GM18951 (cell line): ENCODE measurements at regions not wholly inside any gene's neighbourhood (a gene's known extent, or its start where the extent isn't known, plus 50 kb on each side); places are given as distances from the start of the nearest gene placed in this dataset.
"Not testable (repeated sequence)": the region's sequence is repeated elsewhere in the genome, so short reads cannot be mapped to it uniquely, and the experiment has no call there.

Source experiments
- POLR2A ChIP-seq: IDR thresholded peaks from 4 replicates; pipeline ENCODE4 v1.6.1; 2011; ENCODE audit warnings: mild to moderate bottlenecking; ENCODE audit not compliant: insufficient read length, insufficient read depth; ENCODE audit errors: extremely low read depth
- in situ Hi-C: fragments of 300-500 bp; cut with MboI; formaldehyde crosslinking; loops from one replicate; pipeline ENCODE4 v1.12.0; 2022; ENCODE audit warnings: low sequenced_read_pairs, mixed read lengths, inconsistent platforms; ENCODE audit not compliant: unreplicated experiment

DNA sequence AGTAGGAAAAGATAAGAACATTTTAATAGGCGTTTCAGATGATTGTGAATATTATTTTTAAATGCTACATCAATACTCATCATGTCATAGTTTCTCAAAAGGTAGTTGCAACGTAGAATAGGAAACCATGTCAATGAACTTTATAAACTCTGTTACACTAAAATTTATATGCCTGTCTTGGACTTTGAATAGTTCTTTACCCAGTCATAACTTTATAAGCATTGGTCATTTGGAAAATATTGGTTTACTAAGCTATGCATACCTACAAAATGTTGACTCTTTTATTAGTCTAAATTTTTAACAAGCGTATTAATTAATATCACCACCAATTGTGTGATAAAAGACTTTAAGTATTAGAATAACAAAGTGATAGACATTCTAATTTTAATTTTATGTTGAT lies 293.5 kb downstream of the CGGBP1 start:
- in situ Hi-C loops, result no loop called here
- no peak for TF ChIP-seq POLR2A

DNA sequence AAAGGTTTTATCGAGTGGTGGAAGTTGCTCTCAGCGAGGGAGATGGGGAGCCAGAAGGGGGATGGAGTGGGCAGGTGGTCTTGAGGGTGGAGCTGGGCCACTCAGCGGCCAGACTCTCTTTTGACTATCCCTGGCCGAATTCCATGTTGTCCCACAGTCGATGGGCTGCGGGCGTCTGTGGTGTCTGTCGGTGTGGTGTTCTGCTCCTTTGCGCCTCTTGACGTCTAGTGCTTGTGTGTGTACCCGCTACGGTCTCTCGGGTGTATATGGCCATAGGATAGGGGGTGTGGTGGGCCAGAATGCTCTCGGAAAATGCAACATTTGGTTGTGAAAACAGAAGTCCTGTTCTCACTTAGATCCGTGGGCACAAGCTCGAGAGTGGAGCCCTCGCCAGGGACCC lies 297.0 kb downstream of the CGGBP1 start:
- no peak for TF ChIP-seq POLR2A
- in situ Hi-C loops, result no loop called here

DNA sequence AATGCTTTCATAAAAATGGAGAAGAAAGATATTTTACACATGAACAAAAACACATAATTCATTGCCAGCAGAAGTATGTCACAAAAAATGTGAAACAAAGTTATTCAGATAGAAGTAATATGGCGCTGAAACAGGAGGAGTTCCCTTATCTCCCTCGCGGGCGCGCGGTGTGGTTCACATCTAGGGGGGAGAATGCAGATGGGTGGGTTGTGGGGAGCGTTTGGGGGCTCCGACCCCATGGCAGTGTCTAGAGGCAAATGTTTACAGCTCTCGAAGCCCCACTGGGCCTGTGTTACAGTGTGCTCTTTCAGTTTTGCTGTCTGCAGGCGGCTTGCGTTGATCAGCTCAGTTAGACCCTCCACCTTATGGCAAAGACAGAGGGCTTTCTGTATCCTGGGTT lies 297.5 kb downstream of the CGGBP1 start:
- no peak for TF ChIP-seq POLR2A
- in situ Hi-C loops, result no loop called here

DNA sequence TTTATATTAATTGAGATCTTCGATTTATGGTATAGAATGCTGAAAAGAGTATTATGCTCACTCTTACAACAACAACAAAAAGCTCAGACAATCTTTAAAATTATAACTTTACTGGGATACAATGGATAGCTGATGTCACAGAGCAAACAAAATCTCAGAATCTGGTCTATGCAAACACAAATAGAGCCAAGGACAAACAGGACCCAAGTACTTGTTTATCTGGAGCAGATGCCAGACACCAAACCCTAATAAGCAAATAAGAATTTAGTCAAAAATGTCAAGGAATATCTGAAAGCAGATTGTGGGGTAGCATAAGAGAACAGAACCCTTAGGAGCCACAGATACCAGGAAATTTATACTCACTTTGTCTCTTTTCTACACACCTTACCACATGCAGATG lies 302.2 kb downstream of the CGGBP1 start:
- TF ChIP-seq POLR2A, result no peak
- in situ Hi-C loops, result no loop called here

DNA sequence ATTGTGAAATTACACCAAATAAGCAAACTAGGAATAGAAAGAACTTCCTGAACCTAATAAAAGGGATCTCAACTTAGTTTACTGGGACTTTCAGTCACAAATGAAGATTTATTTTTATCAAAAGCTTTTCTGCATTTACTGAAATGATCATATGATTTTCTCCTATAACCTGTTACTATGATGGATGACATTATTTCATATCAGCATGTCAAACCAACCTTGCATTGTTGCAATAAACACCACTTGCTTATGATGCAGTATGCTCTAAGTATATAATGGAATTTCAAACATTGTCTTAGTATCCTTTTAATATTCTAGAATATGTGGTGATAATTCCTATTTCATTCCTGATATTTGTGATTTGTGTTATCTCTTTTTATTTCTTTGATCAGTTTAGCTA lies 303.0 kb downstream of the CGGBP1 start:
- no peak for TF ChIP-seq POLR2A
- in situ Hi-C loops, result no loop called here

DNA sequence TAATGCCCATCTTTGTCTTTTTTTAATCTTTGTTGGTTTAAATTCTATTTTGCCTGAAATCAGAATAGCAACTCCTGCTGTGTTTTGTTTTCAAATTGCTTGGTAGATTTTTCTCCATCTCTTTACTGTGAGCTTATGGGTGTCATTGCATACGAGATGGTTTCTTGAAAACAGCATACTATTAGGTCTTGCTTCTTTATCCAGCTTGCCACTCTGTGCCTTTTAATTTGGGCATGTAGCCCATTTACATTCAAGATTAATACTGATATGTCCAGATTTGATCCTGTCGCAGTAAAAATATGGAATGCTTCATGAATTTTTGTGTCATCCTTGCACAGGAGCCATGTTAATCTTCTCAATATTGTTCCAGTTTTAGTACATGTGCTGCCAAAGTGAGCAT lies 316.6 kb downstream of the CGGBP1 start:
- in situ Hi-C loops, result no loop called here
- TF ChIP-seq POLR2A, result no peak

DNA sequence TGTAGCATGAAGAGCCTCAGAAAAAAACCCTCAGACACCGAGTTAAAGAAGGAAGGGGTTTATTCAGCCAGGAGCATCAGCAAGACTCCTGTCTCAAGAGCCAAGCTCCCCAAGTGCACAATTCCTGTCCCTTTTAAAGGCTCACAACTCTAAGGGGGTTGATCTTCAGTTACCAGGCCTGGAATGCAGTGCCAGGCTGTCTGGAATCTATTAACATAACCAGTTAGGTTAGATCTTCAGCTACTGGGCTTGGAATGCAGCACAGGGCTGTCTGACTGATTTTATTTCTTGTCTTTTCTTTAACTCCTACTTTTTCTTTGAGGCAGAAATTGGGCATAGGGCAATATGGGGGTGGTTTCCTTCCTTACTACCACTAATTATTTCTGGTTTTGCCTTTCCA lies 317.9 kb downstream of the CGGBP1 start:
- in situ Hi-C loops, result not testable (repeated sequence)

DNA sequence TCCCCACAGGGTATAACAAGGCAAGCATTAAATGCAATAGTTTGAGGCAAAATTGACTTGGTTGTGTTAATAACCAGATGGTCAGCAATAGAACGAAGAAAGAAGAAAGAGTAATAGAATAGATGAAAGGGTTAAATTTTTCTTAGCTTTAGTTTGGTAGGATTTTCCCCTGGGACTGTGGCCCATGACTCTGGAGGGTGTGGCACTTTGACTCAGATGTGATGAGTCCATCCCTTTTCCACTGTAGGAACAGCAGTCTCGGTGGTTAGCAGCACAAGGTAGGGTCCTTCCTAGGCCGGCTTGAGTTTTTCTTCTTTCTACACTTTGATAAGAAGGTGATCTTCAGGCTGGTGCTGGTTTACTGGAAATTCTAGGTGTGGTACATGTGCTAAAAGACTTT lies 321.0 kb downstream of the CGGBP1 start:
- in situ Hi-C loops, result not testable (repeated sequence)

DNA sequence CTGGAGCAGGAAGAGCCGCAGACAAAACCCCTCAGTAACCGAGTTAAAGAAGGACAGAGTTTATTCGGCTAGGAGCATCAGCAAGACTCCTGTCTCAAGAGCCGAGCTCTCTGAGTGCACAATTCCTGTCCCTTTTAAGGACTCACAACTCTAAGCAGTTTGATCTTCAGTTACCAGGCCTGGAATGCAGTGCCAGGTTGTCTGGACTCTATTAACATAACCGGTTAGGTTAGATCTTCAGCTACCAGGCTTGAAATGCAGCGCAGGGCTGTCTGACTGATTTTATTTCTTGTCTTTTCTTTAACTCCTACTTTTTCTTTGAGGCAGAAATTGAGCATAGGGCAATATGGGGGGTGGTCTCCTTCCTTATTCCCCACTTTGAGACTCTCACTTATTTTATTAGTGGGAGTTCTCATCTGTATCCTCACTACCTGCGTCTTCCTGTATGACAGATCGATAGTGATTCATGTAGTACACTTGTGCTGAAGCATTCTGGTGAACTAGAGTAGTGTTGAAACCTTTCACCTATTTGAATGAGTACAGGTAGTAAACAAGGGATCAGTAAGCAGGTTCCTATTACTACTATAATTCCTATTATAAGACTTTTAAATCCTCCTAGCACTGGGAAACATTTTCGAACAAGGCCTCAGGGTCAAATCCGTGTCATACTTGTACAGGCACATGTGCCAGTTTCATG lies 325.0 kb downstream of the CGGBP1 start:
- in situ Hi-C loops, result no loop called here
- no peak for TF ChIP-seq POLR2A

DNA sequence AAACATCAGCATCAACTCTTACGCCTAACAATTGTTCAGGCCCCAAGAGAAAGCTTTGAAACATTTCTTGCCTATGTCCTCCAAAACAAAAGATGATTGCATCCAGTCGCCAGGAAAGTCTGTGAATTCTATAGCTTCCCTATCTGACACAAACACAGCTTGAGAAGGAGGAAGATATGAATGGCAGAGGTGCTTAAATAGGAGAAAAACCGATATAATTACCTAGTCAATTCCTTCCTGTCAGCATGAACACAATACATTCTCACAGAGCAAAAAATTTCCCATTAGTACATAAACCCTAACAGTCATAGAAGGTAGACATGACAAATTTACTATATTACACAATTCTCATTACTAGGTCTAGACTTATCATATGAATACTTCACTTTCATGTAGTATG lies 326.5 kb downstream of the CGGBP1 start:
- TF ChIP-seq POLR2A, result no peak
- in situ Hi-C loops, result no loop called here

DNA sequence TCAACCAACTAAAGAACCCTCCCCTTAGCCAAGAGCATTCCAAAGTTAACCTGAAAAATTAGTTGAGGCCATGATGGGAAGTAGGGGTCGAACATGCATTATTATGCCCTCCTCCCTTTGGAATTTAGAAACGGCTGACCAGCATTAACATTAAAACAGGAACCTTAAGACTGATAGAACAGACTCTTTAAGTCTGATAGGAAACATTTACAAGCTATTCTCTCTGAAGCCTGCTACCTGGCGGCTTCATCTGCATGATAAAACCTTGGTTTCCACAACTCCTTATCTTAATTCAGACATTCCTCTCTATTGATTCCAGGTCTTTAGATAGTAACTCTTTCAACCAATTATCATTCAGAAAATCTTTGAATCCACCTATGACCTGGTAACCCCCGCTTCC lies 331.0 kb downstream of the CGGBP1 start:
- TF ChIP-seq POLR2A, result no peak
- in situ Hi-C loops, result no loop called here

DNA sequence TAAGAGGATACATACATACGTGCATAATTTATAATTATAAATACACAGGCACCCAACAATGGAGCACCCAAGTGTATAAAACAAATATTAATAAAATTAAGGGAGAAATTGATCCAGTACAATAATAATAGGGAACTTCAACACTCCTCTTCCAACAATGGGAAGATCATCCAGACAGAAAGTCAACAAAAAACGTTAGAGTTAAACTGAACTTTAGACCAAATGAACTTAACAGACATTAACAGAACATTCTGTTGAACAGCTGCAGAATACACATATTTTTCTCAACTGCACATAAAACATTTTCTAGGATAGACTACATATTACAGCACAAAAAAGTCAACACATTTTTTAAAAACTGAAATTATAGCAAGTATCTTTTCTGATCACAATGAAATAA lies 339.7 kb downstream of the CGGBP1 start:
- TF ChIP-seq POLR2A, result no peak
- in situ Hi-C loops, result no loop called here

DNA sequence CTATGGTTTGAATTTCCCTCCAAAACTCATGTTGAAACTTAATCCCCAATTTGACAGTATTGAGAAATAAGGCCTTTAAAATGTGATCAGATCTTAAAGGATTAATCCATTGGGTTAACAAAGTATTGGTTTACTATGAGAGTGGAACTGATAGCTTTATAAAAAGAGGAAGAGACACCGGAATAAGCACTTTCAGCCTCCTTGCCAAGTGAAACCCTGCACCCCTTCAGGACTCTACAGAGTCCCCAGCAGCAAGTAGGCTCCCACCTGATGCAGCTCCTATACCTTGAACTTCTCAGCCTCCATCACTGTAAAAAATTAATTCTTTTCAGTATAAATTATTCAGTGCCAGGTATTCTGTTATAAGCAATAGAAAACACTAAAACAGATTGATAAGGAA lies 348.3 kb downstream of the CGGBP1 start:
- in situ Hi-C loops, result no loop called here
- TF ChIP-seq POLR2A, result no peak

DNA sequence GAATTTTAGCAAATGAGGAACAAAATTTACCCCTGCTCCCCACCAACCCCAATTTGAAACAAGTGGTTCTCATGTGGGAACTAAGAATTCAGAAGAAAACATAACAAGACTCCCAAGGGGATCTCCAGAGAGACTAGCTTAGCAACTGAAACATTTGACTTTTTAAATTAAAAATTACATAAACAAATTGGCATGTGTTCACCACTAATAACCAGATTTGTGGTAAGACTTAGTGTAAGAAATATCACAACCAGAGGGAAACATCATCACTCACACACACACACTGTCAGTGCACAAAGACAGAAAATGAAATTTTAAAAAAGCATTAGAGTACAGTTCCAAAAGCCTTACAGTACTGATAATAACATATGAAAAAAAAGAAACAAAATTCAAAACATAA lies 348.8 kb downstream of the CGGBP1 start:
- in situ Hi-C loops, result no loop called here
- TF ChIP-seq POLR2A, result no peak

DNA sequence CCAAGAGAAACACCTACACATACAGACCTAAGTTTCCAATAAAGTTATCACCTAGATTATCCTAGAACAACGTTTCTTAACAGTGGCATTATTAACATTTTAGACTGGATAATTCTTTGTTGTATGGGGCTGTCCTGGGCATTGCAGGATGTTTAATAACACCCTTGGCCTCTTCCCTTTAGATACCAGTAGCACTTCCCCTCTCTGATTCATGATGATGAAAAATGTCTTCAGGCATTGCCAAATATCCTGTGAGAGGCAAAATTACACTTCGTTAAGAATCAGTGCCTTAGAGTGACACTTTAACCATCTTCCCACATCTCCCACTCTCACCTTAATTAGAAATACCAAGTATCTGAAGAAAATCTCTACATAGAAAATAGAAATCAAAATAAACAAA lies 352.6 kb downstream of the CGGBP1 start:
- TF ChIP-seq POLR2A, result no peak
- in situ Hi-C loops, result no loop called here

DNA sequence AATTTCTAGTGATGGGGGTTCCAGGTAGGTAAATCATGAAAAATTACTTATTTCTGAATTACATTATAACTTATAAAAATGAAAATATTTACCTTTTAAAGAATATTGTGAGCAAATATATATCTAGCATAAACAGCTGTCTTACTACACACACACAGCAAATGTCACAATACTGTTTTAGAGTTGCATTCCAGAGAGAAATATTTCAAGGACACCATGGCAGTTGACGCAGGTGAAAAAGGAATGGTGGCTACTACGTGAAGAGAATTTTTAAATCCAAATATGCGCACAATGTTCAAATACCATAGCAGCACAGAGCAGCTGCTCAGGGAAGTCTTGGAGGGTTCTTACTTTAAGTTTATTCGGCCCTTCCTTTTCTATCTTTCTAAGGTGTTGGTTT lies 356.2 kb downstream of the CGGBP1 start:
- no peak for TF ChIP-seq POLR2A
- in situ Hi-C loops, result no loop called here
